ENCODE measurements at regions not wholly inside any gene's neighbourhood (a gene's known extent, or its start where the extent isn't known, plus 50 kb on each side); places are given as distances from the start of the nearest gene placed in this dataset.

- no peak for TF ChIP-seq CTCF (IDR thresholded peaks at IDR 0.05)
- TF ChIP-seq POLR2A (IDR thresholded peaks at IDR 0.05) = no peak
- TF ChIP-seq EP300 (IDR thresholded peaks at IDR 0.05; ENCODE audit: low read depth) = no peak
Observed at GRCh38 chr9:13053504-13053903, 226.0 kb downstream of the MPDZ start.
